NB4 (cell line): ENCODE measurements at regions not wholly inside any gene's neighbourhood (a gene's known extent, or its start where the extent isn't known, plus 50 kb on each side); places are given as distances from the start of the nearest gene placed in this dataset.

Experiments used
- CTCF ChIP-seq: IDR thresholded peaks from one replicate; pipeline ENCODE4 v1.5.1; 2012; ENCODE audit warnings: low read depth, low read length
- MAX ChIP-seq: IDR thresholded peaks from 2 replicates; pipeline ENCODE4 v1.6.1; 2011; ENCODE audit warnings: low read depth, low read length
- POLR2A ChIP-seq: IDR thresholded peaks from 2 replicates; pipeline ENCODE4 v1.6.1; 2011; ENCODE audit warnings: mild to moderate bottlenecking; ENCODE audit not compliant: insufficient read length; ENCODE audit errors: extremely low read depth

GRCh38 chr10:43879742-43880141 lies 231.1 kb upstream of the ZNF32 start:
- TF ChIP-seq CTCF = no peak
- TF ChIP-seq POLR2A = no peak
- TF ChIP-seq MAX = no peak
